ENCODE measurements at regions not wholly inside any gene's neighbourhood (a gene's known extent, or its start where the extent isn't known, plus 50 kb on each side); places are given as distances from the start of the nearest gene placed in this dataset.

DNA sequence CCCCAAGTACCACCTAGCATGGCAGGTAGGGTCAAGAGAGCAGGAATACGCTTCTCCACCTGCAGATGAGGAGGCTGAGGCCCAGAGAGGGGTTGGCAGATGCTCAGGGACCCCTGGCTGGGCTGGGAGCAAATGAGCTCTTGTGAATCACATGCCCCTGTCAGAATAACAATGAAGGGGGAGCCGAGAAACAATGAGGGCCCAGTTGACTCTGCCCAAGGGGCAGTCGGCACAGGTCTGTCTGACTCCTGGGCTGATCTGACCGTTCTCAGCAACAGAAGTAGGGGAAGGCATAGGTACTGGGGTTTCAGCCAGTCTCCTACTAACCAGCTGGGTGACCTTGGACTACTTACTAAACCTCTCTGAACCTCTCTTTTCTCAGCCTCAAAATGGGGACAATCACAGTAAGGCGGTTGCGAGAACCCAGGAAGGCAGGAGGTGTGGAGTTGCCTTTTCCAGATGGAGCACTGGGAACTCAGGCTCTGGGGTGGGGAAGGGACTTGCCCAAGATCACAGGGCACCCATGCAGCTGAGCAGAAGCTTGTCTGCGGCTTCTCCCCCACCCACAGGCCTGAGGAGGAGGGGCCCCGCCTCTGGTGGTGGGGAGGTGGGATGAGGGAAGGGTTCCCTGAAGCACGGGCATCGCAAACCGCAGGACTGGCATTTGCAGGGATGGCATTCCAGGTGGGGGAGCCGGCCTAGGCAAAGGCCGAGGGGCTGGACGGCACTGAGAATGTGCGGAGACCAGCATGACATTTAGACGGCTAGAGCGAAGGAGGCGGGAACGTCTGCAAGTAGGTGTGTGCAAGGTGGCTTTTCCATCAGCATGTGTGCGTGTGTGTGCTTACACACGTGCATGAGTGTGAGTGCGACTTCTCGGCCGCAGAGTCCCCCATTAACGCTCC lies 163.0 kb downstream of the MN1 start:
- TF ChIP-seq, protein P1, sequence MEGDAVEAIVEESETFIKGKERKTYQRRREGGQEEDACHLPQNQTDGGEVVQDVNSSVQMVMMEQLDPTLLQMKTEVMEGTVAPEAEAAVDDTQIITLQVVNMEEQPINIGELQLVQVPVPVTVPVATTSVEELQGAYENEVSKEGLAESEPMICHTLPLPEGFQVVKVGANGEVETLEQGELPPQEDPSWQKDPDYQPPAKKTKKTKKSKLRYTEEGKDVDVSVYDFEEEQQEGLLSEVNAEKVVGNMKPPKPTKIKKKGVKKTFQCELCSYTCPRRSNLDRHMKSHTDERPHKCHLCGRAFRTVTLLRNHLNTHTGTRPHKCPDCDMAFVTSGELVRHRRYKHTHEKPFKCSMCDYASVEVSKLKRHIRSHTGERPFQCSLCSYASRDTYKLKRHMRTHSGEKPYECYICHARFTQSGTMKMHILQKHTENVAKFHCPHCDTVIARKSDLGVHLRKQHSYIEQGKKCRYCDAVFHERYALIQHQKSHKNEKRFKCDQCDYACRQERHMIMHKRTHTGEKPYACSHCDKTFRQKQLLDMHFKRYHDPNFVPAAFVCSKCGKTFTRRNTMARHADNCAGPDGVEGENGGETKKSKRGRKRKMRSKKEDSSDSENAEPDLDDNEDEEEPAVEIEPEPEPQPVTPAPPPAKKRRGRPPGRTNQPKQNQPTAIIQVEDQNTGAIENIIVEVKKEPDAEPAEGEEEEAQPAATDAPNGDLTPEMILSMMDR (IDR thresholded peaks at IDR 0.05; ENCODE audit: low read length) = no peak
- TF ChIP-seq EZH2 (IDR thresholded peaks at IDR 0.05; ENCODE audit: borderline replicate concordance, low read length) = no peak

All from OCI-LY1 (cell line).